GM12878 (cell line): ENCODE measurements at regions not wholly inside any gene's neighbourhood (a gene's known extent, or its start where the extent isn't known, plus 50 kb on each side); places are given as distances from the start of the nearest gene placed in this dataset.

ENCODE experiments used
- ATAC-seq: fragments of 200-7000 bp; cut with Tn5 transposase; 3 replicates; pipeline ENCODE4 v1.9.1; 2020; ENCODE audit warnings: mild to moderate bottlenecking, moderate library complexity
- BruUV-seq: library from RNA; stranded (reverse); fragments of 400-500 nt; replicated peaks from 2 replicates; lab custom pipeline; 2021; lab: Mats Ljungman, UMichigan
- CTCF ChIA-PET: fragments of 300-600 bp; sonication (Branson Sonifier 250); formaldehyde crosslinking; extraction: SDS; loops from one replicate; lab custom pipeline; 2021; ENCODE audit warnings: inconsistent platforms; lab: Yijun Ruan, JAX
- POLR2A ChIA-PET: fragments of 350-600 bp; formaldehyde crosslinking; extraction: SDS; loops from one replicate; lab custom pipeline; 2021; ENCODE audit warnings: inconsistent platforms; lab: Charles Lee
- RAD21 ChIA-PET: fragments of 300-600 bp; sonication (Branson Sonifier 250); formaldehyde crosslinking; loops from one replicate; lab custom pipeline; 2023; ENCODE audit warnings: antibody characterized with exemption; ENCODE audit not compliant: unreplicated experiment; lab: Charles Lee
- SMC1A ChIA-PET: fragments of 300-600 bp; sonication (Branson Sonifier 250); formaldehyde crosslinking; loops from one replicate; lab custom pipeline; 2023; ENCODE audit not compliant: unreplicated experiment, uncharacterized antibody; lab: Charles Lee
- DNase-seq: peaks from one replicate; pipeline ENCODE4 v3.0.0-alpha.2; 2011; ENCODE audit warnings: low read depth, low spot score
- FAIRE-seq: peaks from 3 replicates; lab custom pipeline; 2011; peaks lifted over from hg19 to GRCh38; lab: Jason Lieb, UNC
- H2AFZ ChIP-seq: 2 replicates; pipeline ENCODE4 v1.6.0; 2011; ENCODE audit warnings: low read depth, low read length, control low read depth; ENCODE audit not compliant: control insufficient read depth
- H3K27ac ChIP-seq: 2 replicates; pipeline ENCODE4 v1.5.1; 2011; ENCODE audit warnings: control low read depth; ENCODE audit not compliant: control insufficient read depth, insufficient read depth
- H3K27me3 ChIP-seq, 2 experiments: replicated peaks in 1 of 2; 2 replicates each; pipeline versions ENCODE4 v1.6.0 to v1.6.1; 2011; ENCODE audit warnings: low read length in 1 of 2; ENCODE audit not compliant: control insufficient read depth in 2 of 2, insufficient read depth in 2 of 2
- H3K36me3 ChIP-seq, 2 experiments: 2 replicates each; pipeline ENCODE4 v1.5.1; 2011; ENCODE audit warnings: low read length in 1 of 2; ENCODE audit not compliant: control insufficient read depth in 2 of 2, insufficient read depth in 2 of 2
- H3K4me1 ChIP-seq: 2 replicates; pipeline ENCODE4 v1.6.1; 2011; ENCODE audit warnings: mild to moderate bottlenecking, low read length, moderate library complexity, mixed read lengths; ENCODE audit not compliant: control insufficient read depth, insufficient read depth
- H3K4me2 ChIP-seq: 2 replicates; pipeline ENCODE4 v1.6.0; 2011; ENCODE audit warnings: control low read depth; ENCODE audit not compliant: control insufficient read depth, insufficient read depth
- H3K4me3 ChIP-seq: fragments of 200-600 bp; sonication (generic); 2 replicates; pipeline ENCODE4 v1.5.1; 2016
- H3K79me2 ChIP-seq: 2 replicates; pipeline ENCODE4 v1.6.0; 2011; ENCODE audit warnings: low read length; ENCODE audit not compliant: control insufficient read depth, insufficient read depth
- H3K9ac ChIP-seq: 2 replicates; pipeline ENCODE4 v1.8.0; 2011; ENCODE audit warnings: low read length, control low read depth, mixed read lengths; ENCODE audit not compliant: control insufficient read depth, insufficient read depth
- H3K9me3 ChIP-seq: replicated peaks from 3 replicates; pipeline ENCODE4 v1.5.1; 2011; ENCODE audit warnings: mild to moderate bottlenecking, low read length; ENCODE audit not compliant: control insufficient read depth, insufficient read depth
- H4K20me1 ChIP-seq: 2 replicates; pipeline ENCODE4 v1.6.0; 2011; ENCODE audit not compliant: control insufficient read depth, insufficient read depth
- CEBPB ChIP-seq, 2 experiments: fragments of 150-350 bp in 1 of 2; IDR thresholded peaks; 2 replicates each; pipeline ENCODE4 v1.6.1; 2012 to 2014; ENCODE audit warnings: low read depth in 2 of 2, low read length in 2 of 2, borderline replicate concordance in 1 of 2, inconsistent platforms in 1 of 2
- FOS ChIP-seq: IDR thresholded peaks from 3 replicates; pipeline ENCODE4 v1.6.1; 2011; ENCODE audit warnings: borderline replicate concordance; ENCODE audit not compliant: insufficient read length; ENCODE audit errors: extremely low read depth
- HDAC6 ChIP-seq: fragments of 200-600 bp; sonication (generic); IDR thresholded peaks from one replicate; pipeline ENCODE4 v1.8.0; 2017; ENCODE audit warnings: antibody characterized with exemption; ENCODE audit not compliant: unreplicated experiment
- IKZF2 ChIP-seq, 2 experiments: fragments of 450-650 bp; IDR thresholded peaks; 2 replicates each; pipeline ENCODE4 v1.6.1; 2017; ENCODE audit warnings: mild to moderate bottlenecking in 2 of 2, moderate library complexity in 2 of 2
- MLLT1 ChIP-seq: fragments of 450-650 bp; IDR thresholded peaks from 2 replicates; pipeline ENCODE4 v1.6.1; 2016; ENCODE audit warnings: mild to moderate bottlenecking
- REST ChIP-seq: IDR thresholded peaks from 2 replicates; pipeline ENCODE4 v1.6.1; 2012; ENCODE audit warnings: mild to moderate bottlenecking, low read depth, low read length
- STAT3 ChIP-seq: IDR thresholded peaks from 2 replicates; pipeline ENCODE4 v1.6.1; 2011; ENCODE audit warnings: low read depth, low read length, improper control_type of control experiment
- ZBED1 ChIP-seq: IDR thresholded peaks from 2 replicates; pipeline ENCODE4 v1.6.1; 2016; ENCODE audit warnings: borderline replicate concordance
- ZNF592 ChIP-seq: fragments of 450-650 bp; IDR thresholded peaks from 2 replicates; pipeline ENCODE4 v1.6.1; 2017; ENCODE audit warnings: mild to moderate bottlenecking, moderate library complexity
- WGBS: methylation state at CpG from one replicate; pipeline ENCODE4 v1.1.6; 2016; ENCODE audit warnings: low lambda C conversion rate; ENCODE audit not compliant: insufficient replicate concordance, insufficient coverage; ENCODE audit errors: missing lambda C conversion rate; 5-methylcytosine and 5-hydroxymethylcytosine counted together
- in situ Hi-C: fragments of 300-500 bp; cut with MboI; formaldehyde crosslinking; loops from 9 replicates; pipeline ENCODE4 v1.14.3; 2018; ENCODE audit warnings: mixed read lengths
- intact Hi-C: fragments of 100-400 bp; cut with micrococcal nuclease; formaldehyde crosslinking; loops from one replicate; pipeline ENCODE4 v1.14.2; 2022; ENCODE audit not compliant: unreplicated experiment

- H4K20me1 ChIP-seq = no peaks in the 10 kb centered on the region
- no peaks in the 10 kb centered on the region for H3K4me1 ChIP-seq
- DNase-seq = no peak
- H3K9me3 ChIP-seq = no peaks in the 10 kb centered on the region
- RAD21 ChIA-PET = no interaction called here
- in situ Hi-C loops = no loop called here
- H3K27me3 ChIP-seq = no peaks in the 10 kb centered on the region
- POLR2A ChIA-PET = interaction anchor here (0.7 kb wide), 1 partner anchor 322 kb away, joined by 8 read pairs; no protein-coding TSS in a partner anchor
- no peak overlapping the region for H3K4me3 ChIP-seq
- CTCF ChIA-PET = interaction anchor here (1.7 kb wide), 1 partner anchor 8 kb away, joined by 3 read pairs; no protein-coding TSS in a partner anchor
- no peak for FAIRE-seq
- SMC1A ChIA-PET = interaction anchor here (0.9 to 1.4 kb wide), 2 partner anchors 12 to 49 kb away, joined by 3 read pairs; no protein-coding TSS in a partner anchor
- H2AFZ ChIP-seq = no peak overlapping the region
- no peak overlapping the region for H3K27ac ChIP-seq
- no peaks in the 10 kb centered on the region for H3K36me3 ChIP-seq
- ATAC-seq = no peak
- intact Hi-C loops = no loop called here
- TF ChIP-seq FOS = no peak
- TF ChIP-seq CEBPB (IDR thresholded peaks at IDR 0.05; ENCODE audit: borderline replicate concordance in 1 of 2, low read depth in 2 of 2, low read length in 2 of 2) = no peak
- no peak for TF ChIP-seq ZNF592
- TF ChIP-seq REST = no peak
- TF ChIP-seq STAT3 = no peak
- TF ChIP-seq IKZF2 (IDR thresholded peaks at IDR 0.05) = no peak
- TF ChIP-seq MLLT1 = no peak
- no peak for TF ChIP-seq HDAC6
- no peak for TF ChIP-seq ZBED1
- TF ChIP-seq, all 136 proteins: peak for 0
- no TSS peak for BruUV-seq
- no peak overlapping the region for H3K9ac ChIP-seq
- 40% methylated on average over 5 of the region's 7 CpGs for WGBS
- H3K79me2 ChIP-seq = no peaks in the 10 kb centered on the region
- no peak overlapping the region for H3K4me2 ChIP-seq
Observed at GRCh38 chr12:19799216-19799615, 359.9 kb downstream of the AEBP2 start.
